DMS153 (cell line): ENCODE measurements at regions not wholly inside any gene's neighbourhood (a gene's known extent, or its start where the extent isn't known, plus 50 kb on each side); places are given as distances from the start of the nearest gene placed in this dataset.
"Not testable (repeated sequence)": the region's sequence is repeated elsewhere in the genome, so short reads cannot be mapped to it uniquely, and the experiment has no call there.

ENCODE experiments used
- DNase-seq: peaks from one replicate; lab custom pipeline; 2025; lab: John Stamatoyannopoulos, UW

DNA sequence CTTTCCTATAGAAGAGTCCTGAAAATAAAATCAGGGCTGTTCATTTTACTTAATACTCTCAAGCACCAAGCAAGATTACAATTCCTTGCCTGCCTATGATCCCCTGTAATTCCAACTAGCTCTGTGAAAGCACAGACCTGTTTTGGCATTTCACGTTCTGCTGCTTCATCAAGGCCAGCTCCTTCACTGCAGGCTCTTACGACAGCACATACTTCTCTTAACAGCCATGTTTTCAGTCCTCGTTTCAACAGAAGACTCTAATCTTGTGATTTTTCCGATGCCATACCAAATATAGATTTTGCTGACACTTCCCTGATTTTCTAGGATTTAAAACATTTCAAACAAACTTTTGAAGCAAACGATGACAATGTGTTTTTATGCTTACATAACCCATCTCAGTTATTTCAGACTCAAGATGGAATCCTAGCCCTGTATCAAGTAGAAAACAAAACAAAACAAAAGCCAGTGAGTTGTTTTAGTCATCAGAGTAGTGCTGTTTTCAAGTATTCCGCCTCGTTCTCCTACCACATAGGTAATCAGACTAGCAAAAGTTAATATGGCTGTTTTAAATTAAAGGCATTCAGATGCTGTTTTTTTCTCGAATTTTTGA, 616.5 kb upstream of the CITED2 start:
- no peak for DNase-seq

DNA sequence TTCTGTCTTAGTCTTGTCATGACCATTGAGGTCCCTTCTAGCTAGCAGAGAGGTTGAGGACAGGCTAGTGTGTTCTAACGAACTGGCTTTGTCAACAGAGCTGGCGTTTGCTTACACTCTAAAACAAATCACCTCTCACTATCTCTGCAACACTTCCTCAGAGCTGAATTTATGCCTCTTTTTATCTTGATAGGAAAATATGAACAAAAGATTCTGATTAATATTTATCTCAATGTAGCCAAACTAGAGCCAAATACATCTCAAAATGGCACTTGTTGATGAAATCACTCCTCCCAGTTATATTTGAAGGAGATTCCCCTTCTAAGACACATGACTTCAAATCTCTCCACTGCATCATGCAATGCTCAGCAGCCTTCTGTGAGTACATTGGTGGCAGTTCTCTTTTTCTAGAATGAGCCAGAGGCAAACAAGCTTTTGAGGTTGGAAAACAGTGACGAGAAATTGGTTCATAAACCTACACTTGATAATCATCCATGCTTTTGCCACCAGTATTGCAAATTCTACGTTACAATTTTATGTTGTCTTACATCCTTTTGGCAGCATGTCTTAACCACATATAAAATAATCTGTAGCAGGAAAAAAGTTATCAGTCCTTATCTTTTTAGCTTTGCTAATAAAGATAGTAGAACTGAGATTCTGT, 615.7 kb upstream of the CITED2 start:
- DNase-seq: no peak

DNA sequence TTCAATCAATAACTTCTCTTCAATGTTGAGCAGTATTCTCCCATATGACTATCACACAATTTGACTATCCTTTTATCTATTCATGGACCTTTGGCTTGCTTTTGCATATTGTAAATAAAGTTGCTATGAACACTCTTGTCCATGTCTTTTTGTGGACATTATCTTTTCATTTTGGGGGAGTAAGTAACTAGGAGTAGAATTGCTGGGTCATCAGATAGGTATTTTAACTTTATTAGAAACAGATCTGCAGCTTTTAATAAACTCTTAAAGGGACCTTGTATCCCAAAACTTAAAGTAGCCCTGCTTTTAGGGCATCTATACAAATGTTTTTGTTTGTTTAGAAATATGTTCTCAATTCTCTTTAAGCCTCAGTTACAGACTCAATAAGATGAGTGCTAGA, 614.2 kb upstream of the CITED2 start:
- no peak for DNase-seq

DNA sequence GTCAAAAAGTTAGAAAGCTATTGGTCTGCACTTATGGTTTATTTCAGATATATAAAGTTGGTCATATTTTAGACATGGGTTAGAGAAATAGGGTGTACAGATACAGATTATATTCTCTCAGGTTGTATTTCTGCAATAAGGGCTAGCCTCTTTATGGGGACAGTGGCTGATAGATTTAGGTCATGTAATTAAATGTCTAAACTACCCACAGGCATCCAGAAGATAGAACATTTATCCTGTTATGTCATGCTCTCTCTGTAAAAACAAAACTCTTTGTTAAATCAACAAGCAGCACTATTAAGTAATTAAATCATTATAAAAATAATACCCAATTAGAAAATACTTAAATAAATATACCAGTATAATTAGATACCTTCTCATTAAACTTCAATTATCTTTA, 612.6 kb upstream of the CITED2 start:
- DNase-seq: no peak

DNA sequence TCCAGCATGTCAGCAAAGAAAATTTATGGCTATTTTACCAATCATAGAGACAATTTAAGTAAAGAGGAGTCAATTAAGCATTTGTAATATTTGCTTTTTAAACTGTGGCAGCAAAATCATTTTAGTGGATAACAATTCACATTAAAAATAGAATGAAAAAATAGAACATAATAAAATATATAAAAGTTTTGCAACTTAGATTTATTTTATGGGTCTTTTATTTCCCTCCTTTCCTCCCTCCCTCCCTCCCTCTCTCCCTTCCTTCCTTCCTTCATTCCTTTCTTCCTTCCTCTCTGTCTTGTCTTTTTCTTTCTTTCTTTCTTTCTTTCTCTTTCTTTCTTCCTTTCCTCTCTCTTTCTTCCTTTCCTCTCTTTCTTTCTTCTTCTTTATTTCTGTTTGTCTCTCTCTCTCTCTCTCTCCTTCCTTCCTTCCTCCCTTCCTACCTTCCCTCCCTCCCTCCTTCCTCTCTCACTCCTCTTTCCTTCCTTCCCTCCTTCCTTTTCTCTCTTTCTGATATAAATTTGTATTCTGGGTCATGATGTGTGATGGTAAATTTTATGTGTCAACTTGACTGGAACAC, 610.9 kb upstream of the CITED2 start:
- DNase-seq: no peak

DNA sequence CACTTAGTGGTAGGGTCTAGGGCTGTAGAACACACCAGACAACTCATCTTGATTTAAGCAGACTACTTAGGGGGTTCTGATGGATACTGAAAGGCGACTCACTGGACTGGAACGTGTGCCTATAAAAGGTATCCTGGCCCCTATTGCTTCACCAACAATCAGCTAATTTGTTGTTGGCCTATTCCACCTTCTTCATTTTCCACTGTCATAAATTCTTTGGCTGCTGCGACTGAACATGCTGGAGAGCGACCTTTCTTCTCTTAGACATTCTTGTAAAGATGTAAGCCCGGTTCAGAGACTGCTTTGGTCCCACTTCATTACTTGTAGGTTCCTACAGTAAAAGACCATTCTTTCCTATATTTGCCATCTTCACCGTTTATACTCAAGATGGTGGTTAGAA, 609.9 kb upstream of the CITED2 start:
- no peak for DNase-seq

DNA sequence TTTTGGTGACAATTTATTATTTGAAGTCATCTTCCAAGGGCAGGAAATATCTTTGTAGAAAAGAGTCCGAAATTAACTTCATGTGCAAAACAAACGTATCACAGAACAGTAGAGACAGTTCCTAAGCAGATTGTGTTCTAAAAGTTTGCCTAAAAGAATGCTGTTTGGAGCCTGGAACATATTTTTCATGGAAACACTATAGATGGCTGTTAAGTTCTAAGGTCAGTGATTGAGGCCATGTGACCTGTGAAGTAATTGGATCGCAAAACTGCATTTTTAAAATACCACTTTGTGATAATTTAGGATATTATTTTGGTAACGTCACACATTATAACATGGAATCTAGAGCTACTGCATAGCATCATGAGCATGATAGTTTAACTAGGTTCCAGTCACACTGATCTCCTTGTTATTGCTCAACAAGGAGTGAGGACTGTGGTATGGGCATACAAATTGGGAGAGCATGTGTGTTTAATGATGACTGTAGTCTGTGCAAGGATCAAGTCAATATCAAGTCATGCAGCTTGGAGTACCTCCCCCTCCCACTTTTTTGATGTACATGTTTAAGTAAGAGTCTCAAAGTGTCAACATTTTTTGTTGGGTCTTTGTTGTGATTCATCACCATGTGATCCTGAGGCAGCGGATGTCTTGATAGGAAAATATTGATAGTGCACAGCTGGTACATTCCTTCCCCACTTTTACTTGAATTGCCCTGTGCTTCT, 609.3 kb upstream of the CITED2 start:
- DNase-seq: no peak

DNA sequence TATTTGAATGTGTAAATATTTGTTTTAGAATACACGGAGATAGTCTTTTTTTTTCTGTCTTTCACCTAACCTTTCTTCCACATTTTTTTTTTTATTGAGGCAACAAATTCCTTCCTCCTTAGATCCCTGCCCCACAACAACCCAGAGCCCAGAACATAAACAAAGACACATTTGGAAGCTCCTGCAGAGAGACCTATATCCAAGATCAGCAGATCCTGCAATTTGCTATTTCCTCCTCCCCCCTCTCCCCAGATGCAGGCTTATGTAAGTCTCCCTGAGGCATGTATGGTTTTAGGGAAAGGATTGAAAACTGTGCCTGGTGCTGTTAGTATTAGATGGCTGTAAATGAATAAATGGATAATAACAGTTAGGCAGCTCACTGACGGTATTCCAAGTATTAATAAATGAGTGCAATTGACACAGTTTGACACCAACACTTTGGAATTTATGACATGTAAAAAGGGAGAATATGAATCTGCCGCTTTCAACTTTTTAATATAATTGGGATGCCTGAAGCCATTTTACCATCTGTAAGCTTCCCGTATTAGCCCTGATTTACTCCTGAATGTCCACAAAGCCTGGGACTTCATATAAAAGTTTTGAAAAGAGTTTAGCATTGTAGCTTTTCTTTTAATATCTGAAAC, 608.3 kb upstream of the CITED2 start:
- DNase-seq: peak; percentile 8

DNA sequence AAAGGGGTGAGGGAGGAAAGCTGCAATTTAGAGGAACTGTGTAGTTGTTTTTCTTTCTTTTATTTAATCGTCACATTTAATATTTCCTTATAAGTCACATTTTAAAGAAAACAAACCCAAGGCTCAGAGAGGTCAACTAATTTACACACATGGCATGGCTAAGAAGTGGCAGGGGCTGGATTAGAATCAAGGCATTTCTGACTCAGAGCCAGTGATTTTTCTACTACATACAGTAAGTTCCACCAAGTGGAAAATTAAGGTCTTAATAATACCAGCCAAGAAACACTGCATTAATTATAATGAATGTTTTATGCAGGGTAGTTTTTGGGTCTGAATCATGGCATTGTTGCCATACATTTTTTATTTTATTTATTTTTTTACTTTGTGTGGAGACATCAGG, 607.7 kb upstream of the CITED2 start:
- DNase-seq: no peak

DNA sequence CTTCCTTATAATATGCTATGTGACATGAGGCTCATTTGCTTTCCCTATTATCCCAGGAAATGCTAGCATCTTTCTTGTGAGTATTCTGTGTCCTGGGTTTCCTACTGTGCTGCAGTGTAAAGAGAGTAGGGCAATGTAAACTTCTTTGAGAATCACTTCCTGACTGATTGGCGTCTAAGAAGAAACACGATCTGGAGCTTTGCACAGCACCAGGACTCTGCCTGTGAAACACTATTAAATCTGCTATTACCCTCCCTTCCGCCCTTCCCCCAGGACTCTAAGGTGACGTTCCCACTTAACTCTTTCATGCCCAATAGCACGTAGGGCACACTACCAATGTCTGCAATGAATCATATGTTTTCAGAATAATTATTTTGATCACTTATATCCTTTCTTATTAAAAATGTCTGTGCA, 607.3 kb upstream of the CITED2 start:
- DNase-seq: peak; percentile 61

DNA sequence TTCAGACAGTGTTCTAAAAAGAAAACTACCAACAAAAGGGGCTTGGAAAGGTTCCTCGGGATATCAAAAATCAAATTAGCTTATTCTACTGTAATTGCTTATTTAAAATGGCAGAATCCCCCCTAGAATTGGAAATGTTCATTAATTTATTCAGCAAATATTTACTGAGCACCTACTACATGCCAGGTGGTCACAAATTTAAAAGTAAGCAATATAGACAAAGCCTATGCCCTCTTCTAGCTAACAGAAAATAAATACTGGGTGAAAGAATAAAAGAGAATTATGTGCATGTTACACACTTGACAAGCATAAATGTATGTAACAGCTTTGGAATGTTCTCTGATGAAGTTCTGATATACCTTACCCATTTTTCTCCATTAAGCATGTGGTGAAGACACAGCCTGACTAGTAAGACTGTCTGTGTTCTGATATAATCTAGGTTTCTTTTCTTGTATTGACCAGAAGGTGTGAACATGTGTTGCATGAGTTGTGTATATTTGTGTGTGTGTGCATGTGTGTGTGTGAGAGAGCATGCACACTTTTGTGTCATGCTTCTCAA, 606.7 kb upstream of the CITED2 start:
- no peak for DNase-seq

DNA sequence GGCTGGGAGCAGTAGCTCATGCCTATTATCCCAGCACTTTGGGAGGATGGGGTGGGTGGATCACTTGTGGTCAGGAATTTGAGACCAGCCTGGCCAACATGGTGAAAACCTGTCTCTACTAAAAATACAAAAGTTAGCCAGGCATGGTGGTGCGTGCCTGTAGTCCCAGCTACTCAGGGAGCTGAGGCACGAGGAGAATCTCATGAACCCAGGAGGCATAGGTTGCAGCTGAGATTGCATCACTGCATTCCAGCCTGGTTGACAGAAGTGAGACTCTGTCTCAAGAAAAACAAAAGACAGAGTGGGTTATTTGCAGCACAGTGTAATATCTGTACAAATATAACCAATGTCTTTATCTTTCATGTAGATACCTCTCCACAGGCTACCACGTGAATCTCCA, 606.2 kb upstream of the CITED2 start:
- DNase-seq: not testable (repeated sequence)

DNA sequence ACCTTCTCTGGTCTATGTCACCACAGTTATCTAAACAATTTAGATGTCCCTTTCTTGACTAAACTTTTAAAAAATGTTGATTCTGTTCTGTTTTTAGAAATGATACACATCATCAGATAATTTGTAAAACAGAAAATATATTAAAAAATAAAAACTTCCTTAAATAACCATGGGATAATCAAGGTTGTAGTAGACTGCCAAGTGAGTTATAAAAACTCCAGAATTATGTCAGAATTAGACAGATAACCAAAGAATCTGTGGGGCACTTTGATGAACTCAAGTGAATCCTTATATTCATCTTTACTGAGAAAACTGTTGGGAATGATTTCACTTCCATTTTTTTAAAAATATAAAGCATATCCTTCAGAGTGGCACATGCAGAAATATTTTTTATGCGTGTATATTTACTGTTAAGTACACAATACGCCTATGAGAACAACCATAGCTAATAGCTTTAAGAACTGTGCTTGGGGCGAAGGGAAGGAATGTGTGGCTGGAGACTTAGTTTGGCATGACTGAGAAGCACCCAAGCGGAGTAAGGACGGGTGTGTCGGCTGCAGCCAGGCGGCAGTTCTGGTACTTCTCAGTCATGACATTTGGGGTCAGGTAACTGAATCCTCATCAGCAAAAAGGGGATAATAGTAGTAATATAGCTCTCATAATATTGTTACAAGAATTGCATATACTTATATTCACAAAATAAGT, 604.7 kb upstream of the CITED2 start:
- no peak for DNase-seq

DNA sequence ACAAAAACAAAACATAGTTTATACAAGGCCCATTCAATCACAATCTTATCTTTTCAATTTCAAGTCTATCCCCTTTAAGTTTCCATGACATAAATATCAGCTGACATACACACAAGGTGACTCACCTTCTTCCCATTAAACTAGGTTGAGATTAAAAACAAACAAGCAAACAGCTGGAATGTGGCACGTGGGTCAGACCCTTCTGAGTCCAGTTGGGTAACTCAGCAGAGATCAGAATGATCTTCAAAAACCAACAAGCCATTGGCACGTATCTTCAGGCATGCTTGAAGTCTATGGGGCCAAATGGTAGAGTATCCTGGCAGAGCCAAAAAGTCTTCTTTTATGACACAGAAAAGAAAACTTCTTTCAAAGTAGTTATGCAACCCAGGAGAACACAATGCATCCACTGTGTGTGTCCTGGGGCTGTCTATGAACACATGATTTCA, 603.5 kb upstream of the CITED2 start:
- DNase-seq: peak; percentile 17

DNA sequence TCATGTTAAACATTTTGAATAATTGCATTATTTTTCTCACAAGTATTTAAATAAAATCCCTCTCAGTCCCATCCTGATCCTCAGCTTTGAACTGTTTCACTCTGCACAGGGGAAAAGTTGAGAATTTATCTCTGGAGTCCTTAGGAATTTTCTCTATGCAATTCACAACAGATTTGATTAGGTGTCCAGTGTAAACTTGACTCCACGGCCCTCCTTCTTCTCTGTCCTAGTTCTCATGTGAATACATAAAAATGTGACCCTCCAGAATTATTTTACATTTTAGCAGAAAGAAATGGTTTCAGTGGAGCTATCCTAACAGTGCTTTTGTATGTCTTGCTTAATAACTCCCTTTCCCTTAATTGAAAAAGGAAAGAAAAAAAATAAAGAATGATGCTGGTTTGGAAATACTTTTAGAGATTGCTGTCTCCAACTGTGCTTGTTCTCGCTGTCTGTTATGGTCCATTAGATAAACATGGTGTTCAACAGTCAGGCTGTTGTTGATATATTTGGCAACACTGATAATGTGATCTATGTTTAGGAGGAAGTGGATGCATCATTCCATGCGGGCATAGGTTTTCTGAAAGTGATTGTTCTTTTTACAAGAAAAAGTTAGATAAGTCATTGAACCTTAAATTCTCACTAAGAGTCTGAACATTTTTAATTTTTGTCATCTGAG, 599.4 kb upstream of the CITED2 start:
- DNase-seq: peak; percentile 13

DNA sequence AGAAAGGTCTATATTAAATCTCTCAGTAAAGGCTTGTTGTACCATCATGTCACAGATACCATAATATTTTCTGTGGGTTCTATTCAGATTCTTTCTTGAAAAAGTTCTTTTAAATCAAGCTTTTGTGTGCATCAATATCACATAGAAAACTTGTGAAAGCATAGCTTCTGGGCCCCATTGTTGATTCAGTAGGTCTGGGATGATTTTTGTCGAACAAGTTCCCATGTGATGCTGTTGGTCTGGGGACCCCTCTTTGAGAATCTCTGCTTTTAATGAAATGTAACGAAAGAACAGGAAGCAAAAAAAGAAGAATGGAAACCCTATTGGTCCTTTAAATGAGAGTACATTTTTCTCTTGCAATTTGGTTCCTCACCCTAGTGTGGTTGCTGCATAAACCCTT, 597.7 kb upstream of the CITED2 start:
- no peak for DNase-seq

DNA sequence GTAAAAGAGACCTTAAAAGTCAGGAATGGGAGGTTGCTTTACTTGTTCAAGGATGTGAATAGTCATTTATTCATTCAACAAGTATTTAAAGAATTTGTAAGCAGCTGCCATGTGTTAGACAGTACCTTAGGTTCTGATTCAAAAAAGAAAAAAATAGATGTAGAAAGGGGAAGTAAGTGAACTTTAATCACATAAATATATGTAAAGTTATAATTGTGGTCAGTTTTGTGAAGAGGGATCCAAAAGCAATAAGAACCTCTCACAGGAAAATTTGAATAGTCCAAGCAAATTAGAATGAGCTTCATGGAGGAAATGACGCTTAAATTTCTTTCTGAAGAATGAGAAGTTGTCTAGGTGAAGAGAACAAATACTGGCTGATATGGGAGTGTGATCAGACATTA, 596.1 kb upstream of the CITED2 start:
- no peak for DNase-seq

DNA sequence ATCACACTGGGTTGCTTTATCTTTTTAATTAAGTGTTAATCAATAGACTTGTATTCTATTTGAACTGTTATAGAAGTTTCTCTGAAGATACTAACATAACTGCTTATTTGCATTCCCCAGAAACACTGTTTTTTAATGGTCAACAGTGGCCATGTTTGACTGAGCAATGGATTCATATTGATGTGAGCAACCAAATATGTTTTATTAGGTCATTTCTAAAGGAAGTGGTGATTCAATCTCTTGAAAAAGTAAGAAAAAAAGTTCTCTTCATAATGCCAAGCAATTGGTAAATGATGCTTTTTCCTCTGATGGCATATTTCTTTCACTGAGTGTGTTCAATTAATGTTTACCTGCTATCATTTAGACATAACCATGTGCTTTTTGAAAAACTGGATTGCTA, 593.0 kb upstream of the CITED2 start:
- no peak for DNase-seq

DNA sequence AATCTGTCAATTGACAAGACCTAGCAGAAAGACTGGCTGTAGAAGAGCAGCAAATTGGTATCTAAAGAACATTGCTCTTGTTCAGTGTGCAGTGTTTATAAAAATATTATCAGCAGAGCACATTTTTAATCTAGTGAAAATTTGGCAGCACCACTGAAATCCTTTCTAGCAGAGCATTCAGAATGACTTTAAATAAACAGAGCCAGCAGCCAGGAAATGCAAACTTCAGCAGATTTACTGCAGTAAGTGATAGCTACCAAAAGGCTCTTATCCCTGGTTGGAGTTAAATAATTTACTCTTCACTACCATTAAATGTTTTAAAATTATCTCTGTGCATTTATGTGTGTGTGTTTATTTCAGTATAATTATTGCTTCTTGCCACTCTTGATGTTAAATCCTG, 590.9 kb upstream of the CITED2 start:
- DNase-seq: peak; percentile 22

DNA sequence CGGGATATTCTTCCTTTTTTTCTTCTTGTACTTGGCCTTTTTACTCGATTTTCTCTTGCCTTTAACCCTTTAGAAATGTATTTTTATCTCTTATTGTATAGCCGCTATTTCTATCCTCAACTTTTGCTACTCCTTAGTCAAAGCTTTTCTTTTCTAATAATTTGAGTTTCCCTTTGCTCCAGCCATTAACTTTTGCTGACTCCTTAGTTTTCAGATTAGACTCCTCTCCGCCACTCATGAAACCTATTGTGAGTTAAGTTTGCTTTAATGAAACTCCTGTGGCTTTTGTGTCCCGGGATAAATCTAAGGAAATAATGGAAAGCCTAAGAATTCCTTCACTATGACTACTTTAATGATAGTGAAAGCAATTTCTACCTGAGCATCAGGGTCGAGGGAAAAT, 590.3 kb upstream of the CITED2 start:
- DNase-seq: no peak
